GM21390 (cell line): ENCODE measurements at regions not wholly inside any gene's neighbourhood (a gene's known extent, or its start where the extent isn't known, plus 50 kb on each side); places are given as distances from the start of the nearest gene placed in this dataset.
"Not testable (repeated sequence)": the region's sequence is repeated elsewhere in the genome, so short reads cannot be mapped to it uniquely, and the experiment has no call there.

Experiments used
- ATAC-seq: cut with Tn5 transposase; IDR thresholded peaks from one replicate; pipeline ENCODE4 v1.9.1; 2021; ENCODE audit not compliant: unreplicated experiment

DNA sequence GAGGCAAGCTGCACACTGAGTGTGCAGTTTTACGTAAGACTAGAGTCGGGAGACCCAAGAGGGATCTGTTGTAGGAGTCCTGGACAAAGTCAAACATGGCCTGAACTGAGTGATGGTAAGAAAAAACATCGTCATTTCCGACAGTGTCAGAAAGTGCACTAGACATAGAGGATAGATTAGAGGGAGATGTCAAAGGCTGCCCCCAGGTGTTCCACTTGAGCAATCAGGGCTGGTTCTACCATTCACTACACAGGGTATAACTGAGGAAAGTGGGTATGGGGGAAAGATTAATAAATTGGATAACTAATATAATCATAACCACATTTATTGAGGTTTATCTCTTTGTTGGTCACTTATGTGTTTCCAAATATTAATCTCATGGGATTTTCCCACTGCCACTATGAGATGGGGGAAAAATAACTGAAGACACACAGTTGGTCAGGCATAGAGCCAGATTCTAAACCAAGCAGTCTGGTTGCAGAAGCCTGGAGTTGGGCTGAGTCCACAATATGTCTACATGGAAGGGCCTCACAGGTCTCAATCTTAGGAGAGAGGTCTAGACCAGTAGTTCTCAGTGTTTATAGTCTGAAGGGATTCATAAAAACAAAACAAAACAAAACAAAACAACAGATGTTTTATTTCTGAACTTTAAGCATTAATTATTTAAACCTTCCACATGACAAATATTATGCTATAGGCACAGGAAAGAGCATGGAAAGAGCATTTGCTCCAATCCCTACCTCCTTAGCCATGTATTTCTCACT, 766.5 kb downstream of the NTRK3 start:
- no peak for ATAC-seq

DNA sequence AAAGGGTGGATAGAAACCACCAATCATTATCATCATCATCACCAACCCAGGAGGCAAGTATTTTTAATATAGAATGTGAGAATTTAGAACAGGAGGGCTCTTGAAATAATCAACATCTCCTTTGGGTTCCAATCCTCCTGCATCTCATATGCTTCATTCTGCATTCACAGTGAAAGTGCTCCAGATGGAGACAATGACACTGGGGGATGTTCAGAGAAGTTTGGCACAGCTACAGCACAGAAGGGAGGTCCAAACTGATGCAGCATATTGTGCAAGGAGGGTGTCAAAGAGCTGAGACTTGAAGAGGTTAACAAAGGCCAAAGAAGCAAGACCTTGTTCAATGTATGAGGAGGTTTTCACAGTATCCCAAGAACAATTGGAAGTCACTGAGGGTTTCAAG, 767.1 kb downstream of the NTRK3 start:
- no peak for ATAC-seq

DNA sequence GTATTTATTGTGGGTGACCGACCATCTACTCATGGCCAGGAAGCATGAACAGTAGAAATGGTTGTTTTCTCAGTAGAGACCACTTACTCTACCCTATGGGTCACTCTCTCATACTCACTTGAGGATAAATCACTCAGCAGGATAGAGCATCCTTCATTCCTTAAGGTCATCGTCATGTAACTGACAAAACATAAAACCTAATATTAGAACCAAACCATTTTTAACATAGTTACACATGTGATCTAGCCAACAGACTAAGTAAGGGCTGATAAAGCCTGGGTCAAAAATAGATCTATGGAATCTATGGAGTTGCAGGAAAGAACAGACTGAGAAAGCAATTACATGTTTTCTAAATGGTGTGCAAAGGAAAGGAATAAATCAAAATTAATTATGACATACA, 769.1 kb downstream of the NTRK3 start:
- ATAC-seq, result no peak

DNA sequence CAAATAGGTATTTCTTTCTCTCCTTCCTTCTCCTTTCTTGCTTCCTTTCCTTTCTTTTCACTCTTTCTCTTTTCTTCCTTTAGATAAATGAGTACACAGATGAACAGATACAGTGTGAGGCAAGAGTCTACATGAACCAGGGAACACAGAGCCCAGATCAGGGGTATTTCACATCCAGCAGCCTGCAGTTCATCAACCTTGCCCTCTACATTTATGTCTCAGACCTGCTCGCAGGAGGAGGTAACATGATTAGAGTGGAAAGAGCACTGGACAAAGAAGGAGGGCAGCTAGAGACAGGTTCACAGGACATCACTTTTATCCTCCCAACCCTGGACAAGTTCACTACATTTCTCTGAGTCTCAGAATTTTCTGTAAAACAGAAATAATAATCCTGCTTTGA, 773.1 kb downstream of the NTRK3 start:
- no peak for ATAC-seq

DNA sequence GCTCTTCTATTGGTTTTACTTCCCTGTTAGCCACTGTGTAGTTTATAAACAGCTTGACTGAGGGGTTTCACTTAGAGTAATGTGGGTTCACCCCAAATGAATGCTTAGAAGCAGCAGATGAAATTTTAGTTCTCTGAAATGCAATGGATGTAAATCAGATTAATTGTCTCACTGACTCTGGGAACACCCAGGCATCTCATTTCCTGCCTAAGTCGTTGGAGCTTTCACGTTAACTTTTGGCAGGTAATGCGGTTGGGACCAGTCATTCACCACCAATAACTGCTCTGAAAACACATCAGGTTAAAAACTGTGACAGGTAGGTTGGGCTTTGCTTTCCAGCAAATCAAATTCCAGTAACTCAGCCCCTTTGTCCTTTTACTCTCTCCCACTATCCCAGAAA, 775.4 kb downstream of the NTRK3 start:
- ATAC-seq, result no peak

DNA sequence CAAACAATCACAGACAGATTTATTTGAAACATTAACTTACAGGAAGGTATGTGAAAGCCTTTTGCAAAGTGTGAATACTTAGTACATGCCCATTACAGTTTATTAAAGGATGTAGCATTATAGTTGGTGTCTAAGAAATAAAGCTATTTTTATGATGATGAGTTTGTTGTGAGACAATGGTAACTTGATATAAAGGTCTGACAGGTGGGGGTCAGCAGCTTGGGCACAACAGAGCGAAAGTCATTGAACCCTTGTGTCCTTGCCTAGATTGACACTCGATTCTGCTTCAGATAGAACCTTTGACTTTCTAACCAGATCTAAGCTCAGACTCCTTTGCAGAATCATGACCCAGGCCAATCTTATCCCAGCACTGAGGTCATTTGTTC, 777.9 kb downstream of the NTRK3 start:
- no peak for ATAC-seq

DNA sequence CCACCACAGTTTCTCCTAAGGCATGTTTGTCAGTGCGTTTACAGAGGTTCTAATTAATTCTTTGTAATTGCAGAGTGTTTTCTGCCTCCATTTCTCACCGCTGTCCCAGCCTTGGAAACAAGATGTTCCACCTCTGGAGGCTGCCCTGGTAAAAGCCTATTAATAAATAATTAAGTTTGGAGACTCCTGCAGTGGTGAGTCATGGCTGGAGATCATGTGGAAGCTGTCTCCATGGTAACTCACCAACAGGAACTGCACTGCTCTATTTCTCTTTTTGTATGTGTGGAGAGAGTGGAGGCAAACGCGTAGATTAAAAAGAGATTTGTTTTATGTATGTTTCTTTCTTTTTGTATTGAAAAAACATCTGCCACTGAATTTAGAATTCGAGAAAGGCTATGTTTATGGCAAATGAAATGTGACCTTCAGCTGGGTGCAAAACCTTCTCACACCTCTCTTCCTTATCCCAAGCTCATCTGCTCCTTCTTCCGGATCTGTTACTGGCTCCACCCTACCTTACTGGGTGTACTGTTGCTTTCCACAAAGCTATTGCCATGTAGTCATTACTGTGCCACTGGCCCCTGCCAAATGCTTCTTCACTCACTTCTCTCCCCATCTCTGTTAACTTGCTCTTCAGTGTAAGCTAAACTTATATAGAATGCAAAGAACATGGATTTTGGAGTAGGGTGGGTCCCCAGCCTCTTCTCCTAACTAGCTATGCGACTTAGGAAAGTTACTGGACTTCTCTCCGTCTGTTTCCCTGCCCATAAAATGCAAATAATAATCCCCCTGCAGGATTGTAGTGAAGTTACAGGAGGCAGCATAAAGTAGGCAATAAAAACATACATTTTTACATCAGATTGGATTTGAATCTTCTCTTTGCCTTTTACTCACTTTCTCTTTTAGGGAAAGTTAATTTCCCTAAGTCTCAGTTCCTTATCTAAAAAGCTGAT, 778.5 kb downstream of the NTRK3 start:
- ATAC-seq, result no peak

DNA sequence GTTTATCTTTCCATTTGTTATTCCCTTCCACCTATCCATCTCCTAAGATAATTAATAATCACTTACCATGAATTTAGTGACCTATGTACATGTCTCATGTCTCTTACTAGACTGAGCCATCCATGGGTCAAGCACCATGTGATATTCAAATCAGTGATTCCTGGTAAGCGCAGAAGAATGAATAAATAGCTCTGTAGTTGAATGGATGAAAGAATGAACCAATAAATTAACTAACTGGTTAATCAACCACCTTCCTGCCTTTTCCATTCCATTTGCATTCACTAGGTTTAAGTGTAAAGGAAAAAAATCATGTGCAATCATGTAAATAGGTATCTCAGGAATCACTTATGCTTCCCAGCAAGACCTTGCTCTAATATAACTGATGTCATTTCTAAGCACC, 779.5 kb downstream of the NTRK3 start:
- ATAC-seq, result no peak

- ATAC-seq, result no peak
These were observed 785.6 kb downstream of the NTRK3 start for GRCh38 chr15:87470923-87471322.

- not testable (repeated sequence) for ATAC-seq
These were observed 792.6 kb downstream of the NTRK3 start for GRCh38 chr15:87463956-87464355.

- no peak for ATAC-seq
These were observed 794.9 kb downstream of the NTRK3 start for GRCh38 chr15:87461631-87462030.

GRCh38 chr15:87454860-87455259, 801.7 kb downstream of the NTRK3 start:
- ATAC-seq, result no peak

GRCh38 chr15:87450314-87450713, 806.2 kb downstream of the NTRK3 start:
- no peak for ATAC-seq

- no peak for ATAC-seq
These were observed 817.4 kb downstream of the NTRK3 start for GRCh38 chr15:87439090-87439489.

DNA sequence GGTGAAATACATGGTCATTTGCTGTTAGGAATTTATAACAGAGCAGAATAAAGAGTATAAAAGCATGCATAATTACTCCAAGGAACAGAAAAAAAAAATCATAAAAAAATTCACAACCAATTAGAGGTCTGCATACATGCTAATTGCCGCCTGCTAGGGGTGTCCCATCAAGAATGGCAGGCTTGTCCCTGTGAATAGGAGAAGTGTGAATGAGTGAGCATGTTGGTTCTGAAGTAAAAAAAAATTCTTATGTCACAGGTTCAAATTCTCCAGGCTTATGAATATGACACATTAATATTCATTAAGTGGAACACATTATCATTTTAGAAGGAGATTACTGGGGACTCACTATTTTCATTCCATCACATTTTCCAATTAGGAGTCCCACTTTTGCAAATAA, 822.7 kb downstream of the NTRK3 start:
- ATAC-seq, result no peak

- no peak for ATAC-seq
These were observed 826.8 kb downstream of the NTRK3 start for GRCh38 chr15:87429754-87430153.

GRCh38 chr15:87420017-87420416, 836.5 kb downstream of the NTRK3 start:
- ATAC-seq, result no peak

DNA sequence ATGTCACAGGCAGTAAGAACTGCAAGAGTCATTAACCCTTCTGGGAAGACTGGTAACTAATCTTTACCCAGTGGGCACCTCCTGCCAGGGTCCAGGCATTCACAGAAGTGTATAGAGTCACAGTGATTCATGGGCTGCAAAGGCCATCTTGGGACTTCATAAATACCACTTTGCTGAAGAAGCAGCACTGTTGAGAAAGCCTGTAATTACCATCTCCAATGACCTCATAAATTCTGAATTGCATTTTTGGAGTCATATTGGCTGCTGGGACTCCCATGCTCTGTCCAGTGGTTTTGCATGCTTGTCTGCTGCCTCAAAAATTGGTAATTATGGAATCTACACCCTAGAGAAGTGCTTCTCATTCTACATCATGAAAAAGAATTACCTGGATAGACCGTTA, 837.2 kb downstream of the NTRK3 start:
- no peak for ATAC-seq

DNA sequence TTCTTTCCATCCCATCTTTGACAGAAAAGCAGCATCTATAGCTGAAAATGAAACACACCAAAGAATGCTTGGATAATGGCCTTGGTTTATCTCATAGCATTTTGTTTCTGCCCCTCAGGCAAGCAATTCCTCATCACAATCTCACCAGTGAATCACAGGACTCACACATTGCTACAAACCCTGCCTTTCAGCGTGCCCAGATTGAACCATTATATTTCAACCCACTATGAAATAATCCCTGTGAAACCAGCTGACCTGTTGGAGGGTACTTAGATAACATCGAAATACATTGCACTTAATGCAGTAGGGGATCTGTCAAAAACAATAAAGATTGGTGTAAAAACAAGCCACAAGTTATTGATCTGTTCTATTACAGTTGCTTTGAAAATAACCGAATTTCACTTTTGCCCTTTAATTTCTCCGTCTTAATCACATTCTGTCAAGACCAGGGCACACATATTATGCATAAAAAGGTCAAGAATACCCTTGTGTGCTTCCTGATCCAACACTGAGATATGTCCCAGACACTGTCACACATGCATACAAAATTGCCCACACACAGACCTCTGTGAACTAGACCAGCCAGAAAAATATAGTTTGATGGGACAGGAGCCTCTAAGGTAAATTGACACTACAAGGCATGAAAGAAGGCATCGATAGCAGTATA, 839.8 kb downstream of the NTRK3 start:
- no peak for ATAC-seq

- ATAC-seq, result no peak
These were observed 847.6 kb downstream of the NTRK3 start for GRCh38 chr15:87408902-87409301.

DNA sequence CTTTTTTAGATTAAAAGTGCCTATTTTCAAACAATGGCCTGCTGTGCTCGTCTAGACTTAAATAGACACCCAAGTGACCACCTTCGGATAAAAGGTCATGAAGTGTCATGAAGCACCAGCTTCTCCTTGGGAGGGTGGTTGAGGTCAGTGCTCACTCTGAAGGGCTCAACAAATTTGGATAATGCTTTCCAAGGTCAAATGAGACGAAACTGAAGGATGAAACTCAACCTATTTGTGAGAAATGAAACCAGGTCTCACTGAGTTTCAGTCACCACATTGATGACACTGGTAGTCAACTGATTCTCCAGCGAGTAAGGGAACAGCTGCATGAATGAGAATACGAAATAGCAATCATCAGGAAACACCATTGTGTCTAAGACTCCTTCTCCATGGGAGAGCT, 852.6 kb downstream of the NTRK3 start:
- no peak for ATAC-seq

DNA sequence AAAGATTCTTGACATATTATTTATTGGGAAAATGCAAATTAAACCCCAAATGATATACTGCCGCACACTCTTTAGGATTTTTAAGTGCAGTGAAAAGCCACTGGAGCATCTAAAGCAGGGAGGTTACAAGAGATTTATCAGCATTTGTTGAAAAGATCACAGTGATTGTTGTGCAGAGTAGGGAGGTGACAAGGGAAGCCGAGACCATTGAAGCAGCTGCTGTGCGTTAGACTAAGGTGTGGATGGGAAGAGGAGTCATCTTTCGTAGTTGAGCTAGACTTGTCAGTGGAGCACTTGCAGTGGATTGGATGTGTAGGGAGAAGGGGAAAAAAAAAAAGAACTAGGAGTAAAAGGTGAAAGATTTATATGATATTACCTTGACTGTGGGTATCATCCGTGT, 854.6 kb downstream of the NTRK3 start:
- no peak for ATAC-seq
